SU-DHL-6 (cell line): ENCODE measurements at regions not wholly inside any gene's neighbourhood (a gene's known extent, or its start where the extent isn't known, plus 50 kb on each side); places are given as distances from the start of the nearest gene placed in this dataset.

Experiments used
- EZH2phosphoT487 ChIP-seq: fragments of 200-600 bp; sonication (generic), shearing (Covaris generic); conservative IDR thresholded peaks from 2 replicates; pipeline ENCODE4 v1.6.1; 2018; ENCODE audit warnings: mild to moderate bottlenecking, antibody characterized with exemption, low read length, moderate library complexity, mixed read lengths
- TF ChIP-seq, protein P1 (sequence below): fragments of 200-600 bp; sonication (generic); IDR thresholded peaks from one replicate; pipeline ENCODE4 v1.5.1; 2017; ENCODE audit warnings: antibody characterized with exemption, mild to moderate bottlenecking, low read length, moderate library complexity; ENCODE audit not compliant: insufficient read depth, poor library complexity, severe bottlenecking

GRCh38 chr5:29905626-29906353 lies 1287.7 kb upstream of the CDH6 start:
- TF ChIP-seq, protein P1, sequence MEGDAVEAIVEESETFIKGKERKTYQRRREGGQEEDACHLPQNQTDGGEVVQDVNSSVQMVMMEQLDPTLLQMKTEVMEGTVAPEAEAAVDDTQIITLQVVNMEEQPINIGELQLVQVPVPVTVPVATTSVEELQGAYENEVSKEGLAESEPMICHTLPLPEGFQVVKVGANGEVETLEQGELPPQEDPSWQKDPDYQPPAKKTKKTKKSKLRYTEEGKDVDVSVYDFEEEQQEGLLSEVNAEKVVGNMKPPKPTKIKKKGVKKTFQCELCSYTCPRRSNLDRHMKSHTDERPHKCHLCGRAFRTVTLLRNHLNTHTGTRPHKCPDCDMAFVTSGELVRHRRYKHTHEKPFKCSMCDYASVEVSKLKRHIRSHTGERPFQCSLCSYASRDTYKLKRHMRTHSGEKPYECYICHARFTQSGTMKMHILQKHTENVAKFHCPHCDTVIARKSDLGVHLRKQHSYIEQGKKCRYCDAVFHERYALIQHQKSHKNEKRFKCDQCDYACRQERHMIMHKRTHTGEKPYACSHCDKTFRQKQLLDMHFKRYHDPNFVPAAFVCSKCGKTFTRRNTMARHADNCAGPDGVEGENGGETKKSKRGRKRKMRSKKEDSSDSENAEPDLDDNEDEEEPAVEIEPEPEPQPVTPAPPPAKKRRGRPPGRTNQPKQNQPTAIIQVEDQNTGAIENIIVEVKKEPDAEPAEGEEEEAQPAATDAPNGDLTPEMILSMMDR: no peak
- no peak for TF ChIP-seq EZH2phosphoT487
